Stimulated activated CD8-positive, alpha-beta memory T cell treated with anti-CD3 and anti-CD28 coated beads, Interleukin-12 subunit alpha, Interleukin-12 subunit beta, amount 100 ng/mL, for 4 hours (primary cell): ENCODE measurements at regions not wholly inside any gene's neighbourhood (a gene's known extent, or its start where the extent isn't known, plus 50 kb on each side); places are given as distances from the start of the nearest gene placed in this dataset.

Experiments used
- DNase-seq: peaks from one replicate; pipeline ENCODE4 v3.0.0-alpha.2; 2020; ENCODE audit warnings: low read depth

DNA sequence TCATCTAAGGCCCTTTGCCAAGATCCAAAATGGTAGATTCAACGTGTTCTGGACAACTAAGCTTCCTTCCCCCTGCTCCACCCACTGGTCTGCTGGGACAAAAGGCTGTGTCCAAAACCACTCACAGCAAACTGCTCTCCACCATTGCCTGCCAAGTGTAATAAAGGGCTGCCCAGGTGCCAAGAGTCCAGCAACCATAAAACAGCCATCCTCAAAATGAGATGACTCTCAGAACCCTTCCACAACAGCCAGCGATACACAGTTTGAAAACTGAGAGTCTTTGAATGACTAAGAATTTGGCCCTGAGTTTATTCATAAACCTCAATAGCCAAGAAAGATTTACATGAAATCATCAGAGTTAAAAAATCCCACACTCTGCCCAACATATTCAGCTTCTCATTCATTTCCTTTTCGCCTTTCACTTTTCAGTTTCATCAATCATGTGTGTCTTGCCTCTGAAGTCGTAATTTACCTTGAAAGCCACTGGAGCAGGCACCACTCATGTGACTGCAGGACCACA, 658.1 kb upstream of the MGMT start:
- DNase-seq, result no peak

- DNase-seq, result no peak
Observed at GRCh38 chr10:128811511-128811910, 655.5 kb upstream of the MGMT start.

DNA sequence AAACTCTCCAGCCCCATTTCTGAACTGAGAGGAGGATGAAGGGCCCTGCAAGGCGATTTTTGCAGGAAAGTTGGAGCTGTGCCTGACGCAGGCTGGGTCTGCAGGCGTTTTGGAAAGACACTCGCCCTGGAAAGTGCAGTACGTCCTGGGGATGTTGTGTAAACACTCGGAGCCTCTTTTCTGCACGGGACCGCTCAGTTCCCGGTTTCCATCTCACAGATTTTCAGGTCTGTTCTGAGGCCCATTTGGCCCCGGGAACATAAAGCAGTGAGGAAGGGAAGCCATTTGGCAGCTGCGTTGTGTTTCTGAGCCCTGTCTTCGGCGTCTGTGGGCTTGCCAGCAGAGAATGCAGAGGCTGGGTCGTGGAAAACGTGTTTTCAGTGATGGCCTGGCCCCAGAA, 655.0 kb upstream of the MGMT start:
- DNase-seq, result no peak

GRCh38 chr10:128813574-128813973, 653.5 kb upstream of the MGMT start:
- no peak for DNase-seq

GRCh38 chr10:128814024-128814423, 653.0 kb upstream of the MGMT start:
- DNase-seq, result no peak

GRCh38 chr10:128814782-128815181, 652.3 kb upstream of the MGMT start:
- no peak for DNase-seq

- DNase-seq, result no peak
Observed at GRCh38 chr10:128816726-128817125, 650.3 kb upstream of the MGMT start.

DNA sequence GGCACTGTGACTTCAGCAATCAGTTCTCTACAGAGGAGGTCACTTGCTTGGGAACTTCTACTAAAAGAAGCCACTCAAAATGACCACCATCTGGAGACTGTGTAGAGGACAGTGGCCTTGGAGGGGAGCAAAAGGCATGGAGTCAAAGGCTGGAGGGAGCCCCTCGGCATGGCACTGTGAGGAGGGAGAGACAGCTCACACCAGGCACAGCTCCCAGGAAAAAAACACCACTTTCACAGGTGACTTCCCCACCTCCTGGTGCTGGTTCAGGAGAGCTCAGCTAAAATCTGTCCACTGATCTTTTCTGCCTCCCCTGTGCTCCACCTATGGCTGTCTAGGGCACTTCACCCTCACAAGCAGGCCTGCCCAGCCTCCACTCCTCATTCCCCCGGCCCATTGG, 649.4 kb upstream of the MGMT start:
- DNase-seq, result no peak

GRCh38 chr10:128820663-128821062, 646.4 kb upstream of the MGMT start:
- no peak for DNase-seq

GRCh38 chr10:128823201-128823600, 643.8 kb upstream of the MGMT start:
- DNase-seq, result no peak

GRCh38 chr10:128825626-128826025, 641.4 kb upstream of the MGMT start:
- no peak for DNase-seq

GRCh38 chr10:128833671-128834070, 633.4 kb upstream of the MGMT start:
- no peak for DNase-seq

DNA sequence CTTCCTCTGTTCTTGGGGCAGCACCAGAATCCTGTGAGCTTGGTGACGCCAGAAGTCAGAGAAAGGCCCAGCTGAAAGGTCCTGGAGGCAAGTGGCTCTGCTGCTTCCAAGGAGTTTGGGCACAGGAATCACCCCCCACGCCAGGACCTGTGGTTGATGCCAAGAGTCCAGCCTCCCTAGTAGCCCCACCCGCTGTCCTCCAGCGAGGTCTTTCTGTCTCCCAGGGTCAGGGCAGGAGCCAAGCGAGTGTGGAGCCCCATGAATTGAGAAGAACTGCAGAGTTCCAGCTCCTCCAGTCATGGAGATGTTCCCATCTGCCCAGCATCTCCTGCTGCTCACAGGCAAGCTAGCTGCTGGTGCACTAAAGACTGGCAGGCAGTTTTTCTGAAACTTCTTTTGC, 631.7 kb upstream of the MGMT start:
- no peak for DNase-seq

- DNase-seq, result no peak
Observed at GRCh38 chr10:128837478-128837877, 629.6 kb upstream of the MGMT start.

GRCh38 chr10:128839134-128839533, 627.9 kb upstream of the MGMT start:
- no peak for DNase-seq

GRCh38 chr10:128839701-128840100, 627.3 kb upstream of the MGMT start:
- DNase-seq, result no peak

GRCh38 chr10:128843972-128844371, 623.1 kb upstream of the MGMT start:
- no peak for DNase-seq

GRCh38 chr10:128846927-128847326, 620.1 kb upstream of the MGMT start:
- DNase-seq, result no peak

GRCh38 chr10:128848810-128849209, 618.2 kb upstream of the MGMT start:
- DNase-seq, result no peak

DNA sequence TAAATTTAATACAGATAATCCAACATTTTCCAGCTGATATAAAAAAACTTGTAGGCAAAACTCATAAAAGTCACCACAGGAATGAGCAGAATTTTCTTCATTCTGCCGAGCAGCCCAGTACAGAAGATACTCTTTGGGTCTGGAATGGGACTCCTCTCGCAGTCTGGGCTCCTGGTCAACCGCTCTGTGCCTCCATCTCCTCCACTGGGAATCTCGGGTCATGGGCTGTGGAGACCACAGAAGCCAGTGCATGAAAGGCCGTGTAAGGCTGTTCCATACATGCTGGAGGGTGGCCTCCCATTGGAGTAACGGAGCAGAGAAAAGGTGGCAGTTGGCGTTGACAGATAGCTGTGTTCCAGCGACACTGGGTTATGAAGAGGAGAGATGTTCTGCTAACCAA, 616.4 kb upstream of the MGMT start:
- DNase-seq, result no peak

DNA sequence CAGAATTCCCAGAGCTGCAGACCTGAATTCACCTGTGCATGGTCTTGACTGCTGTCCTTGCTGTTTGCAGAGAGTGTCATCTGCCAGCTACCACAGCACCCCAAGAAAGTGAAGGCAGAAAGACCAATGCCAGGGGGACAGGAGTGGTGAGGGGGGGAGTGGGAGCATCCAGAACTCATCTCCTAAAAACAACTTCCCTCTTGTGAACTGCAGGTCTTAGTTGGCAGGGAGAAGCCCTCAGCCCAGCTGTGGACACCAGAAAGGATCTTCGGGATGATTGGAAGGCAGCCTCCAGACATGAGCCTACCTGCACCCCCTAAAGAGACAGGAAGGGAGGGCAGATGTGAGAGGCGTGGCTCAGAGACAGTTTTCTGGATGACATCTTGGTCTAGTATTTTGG, 615.8 kb upstream of the MGMT start:
- no peak for DNase-seq

DNA sequence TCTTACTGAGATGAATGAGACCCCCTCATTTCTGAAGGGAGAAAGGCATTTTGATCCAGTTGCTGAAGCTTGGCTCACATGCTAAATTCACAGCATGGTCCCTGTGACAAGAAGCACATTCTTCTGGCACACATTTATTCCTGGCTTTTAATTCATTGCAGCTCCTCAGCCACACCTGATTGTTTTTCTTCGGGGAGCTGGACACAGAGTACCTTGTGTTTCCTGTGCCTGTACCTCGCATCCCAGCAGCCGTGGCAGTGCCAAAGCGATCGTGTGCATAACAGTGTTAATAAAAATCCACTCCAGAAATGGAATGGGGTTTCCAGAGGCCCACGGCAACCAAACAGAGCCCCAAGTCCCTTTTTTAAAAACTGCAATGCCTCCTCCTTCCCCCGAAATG, 615.3 kb upstream of the MGMT start:
- no peak for DNase-seq

- no peak for DNase-seq
Observed at GRCh38 chr10:128852449-128852848, 614.6 kb upstream of the MGMT start.

DNA sequence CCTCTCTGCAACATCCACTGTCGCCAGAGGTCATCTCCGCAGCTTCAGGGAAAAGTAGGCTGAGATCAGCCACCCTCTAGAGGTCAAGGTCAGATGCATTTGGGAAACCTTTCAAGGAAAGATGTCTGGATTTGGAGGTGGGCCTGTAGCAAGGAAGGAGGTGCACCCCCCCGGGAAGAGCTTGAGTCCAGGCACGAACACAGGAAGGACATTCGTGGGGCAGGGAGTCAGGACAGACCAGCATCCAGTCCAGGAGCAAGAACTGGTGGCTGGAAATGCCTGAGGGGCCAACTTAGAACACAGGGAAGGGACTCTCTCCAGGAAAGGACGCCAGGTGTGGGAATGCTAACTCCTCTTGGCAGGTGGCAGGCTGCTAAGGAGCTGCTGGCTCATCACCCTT, 614.1 kb upstream of the MGMT start:
- no peak for DNase-seq

DNA sequence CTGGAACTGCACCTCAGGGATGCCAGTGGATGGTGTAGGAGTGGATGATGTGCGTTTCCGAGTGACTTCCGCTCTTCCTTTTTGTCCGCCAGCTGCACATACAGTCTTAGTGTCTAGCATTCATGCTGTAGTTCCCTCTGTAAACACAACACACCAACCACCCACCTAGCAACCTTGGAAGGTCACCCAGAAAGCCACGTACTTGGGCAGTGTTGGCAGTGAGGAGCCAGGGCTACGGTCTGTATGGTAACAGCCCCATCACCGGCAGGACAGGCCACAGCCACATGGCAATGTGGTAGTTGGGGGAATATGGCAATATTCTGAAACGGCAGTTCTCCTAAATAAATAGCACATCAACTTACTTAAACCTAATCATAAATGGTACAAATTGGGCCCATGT, 613.5 kb upstream of the MGMT start:
- no peak for DNase-seq
